HCT116 (cell line): ENCODE measurements at regions not wholly inside any gene's neighbourhood (a gene's known extent, or its start where the extent isn't known, plus 50 kb on each side); places are given as distances from the start of the nearest gene placed in this dataset.

ENCODE experiments used
- ATAC-seq: fragments of 200-7000 bp; cut with Tn5 transposase; 2 replicates; pipeline ENCODE4 v1.9.1; 2020; ENCODE audit warnings: mild to moderate bottlenecking, moderate library complexity
- BruUV-seq: library from RNA; stranded (reverse); fragments of 400-500 nt; replicated peaks from 2 replicates; lab custom pipeline; 2021; lab: Mats Ljungman, UMichigan
- CTCF ChIA-PET: fragments of 300-600 bp; sonication (Branson Sonifier 250); formaldehyde crosslinking; loops from one replicate; lab custom pipeline; 2021; ENCODE audit warnings: antibody characterized with exemption; lab: Charles Lee
- POLR2A ChIA-PET: fragments of 300-600, 350-600 bp; sonication (Branson Sonifier 250); formaldehyde crosslinking; loops from one replicate; lab custom pipeline; 2021; ENCODE audit warnings: antibody characterized with exemption; lab: Charles Lee
- RAD21 ChIA-PET, 2 experiments: fragments of 300-600 bp; sonication (Branson Sonifier 250); formaldehyde crosslinking; loops; one replicate each; lab custom pipeline; 2023; ENCODE audit warnings: low total read pairs in 2 of 2; ENCODE audit not compliant: uncharacterized antibody in 2 of 2, unreplicated experiment in 2 of 2, low non-redundant PET in 1 of 2; lab: Charles Lee
- DNase-seq: peaks from one replicate; pipeline ENCODE4 v3.0.0-alpha.2; 2010; ENCODE audit warnings: low read depth, low spot score
- H2AFZ ChIP-seq: fragments of 200-600 bp; shearing (Covaris generic), sonication (generic); 2 replicates; pipeline ENCODE4 v1.6.1; 2017; ENCODE audit warnings: low read depth, mixed run types, mixed read lengths, antibody characterized with exemption, low read length; ENCODE audit not compliant: poor library complexity, severe bottlenecking
- H3K27ac ChIP-seq: 2 replicates; pipeline ENCODE4 v1.5.1; 2012; ENCODE audit warnings: low read depth, low read length
- H3K27me3 ChIP-seq: fragments of 200-600 bp; sonication (generic); 2 replicates; pipeline ENCODE4 v1.6.1; 2016; ENCODE audit warnings: mixed run types, low read length, mixed read lengths; ENCODE audit not compliant: insufficient read depth
- H3K36me3 ChIP-seq, 2 experiments: fragments of 200-500 bp in 1 of 2; fragments of 200-600 bp in 1 of 2; sonication (Bioruptor generic) in 1 of 2; sonication (generic) in 1 of 2; 2 replicates each; pipeline versions ENCODE4 v1.5.1 to v1.6.1; 2014 to 2016; ENCODE audit warnings: low read length in 2 of 2, inconsistent platforms in 1 of 2, mixed read lengths in 1 of 2, mixed run types in 1 of 2; ENCODE audit not compliant: insufficient read depth in 2 of 2, control insufficient read depth in 1 of 2
- H3K4me1 ChIP-seq, 2 experiments: fragments of 200-600 bp in 1 of 2; sonication (generic) in 1 of 2; 2 replicates each; pipeline versions ENCODE4 v1.5.1 to v1.6.1; 2012 to 2017; ENCODE audit warnings: low read length in 2 of 2, inconsistent platforms in 1 of 2, mild to moderate bottlenecking in 1 of 2, mixed read lengths in 1 of 2, mixed run types in 1 of 2, moderate library complexity in 1 of 2; ENCODE audit not compliant: insufficient read depth in 2 of 2, control insufficient read depth in 1 of 2
- H3K4me2 ChIP-seq: fragments of 200-600 bp; sonication (generic); 2 replicates; pipeline ENCODE4 v1.6.1; 2017; ENCODE audit warnings: mixed run types, low read length, mixed read lengths
- H3K4me3 ChIP-seq, 2 experiments: fragments of 200-600 bp in 1 of 2; sonication (generic) in 1 of 2; replicated peaks in 1 of 2; 2 replicates each; pipeline ENCODE4 v1.5.1; 2011 to 2016; ENCODE audit warnings: low read length in 2 of 2, control low read depth in 1 of 2, low read depth in 1 of 2, mild to moderate bottlenecking in 1 of 2, mixed read lengths in 1 of 2, mixed run types in 1 of 2
- H3K79me2 ChIP-seq: fragments of 200-600 bp; sonication (generic); 2 replicates; pipeline ENCODE4 v1.6.1; 2017; ENCODE audit warnings: mild to moderate bottlenecking, mixed run types, low read length, moderate library complexity, mixed read lengths; ENCODE audit not compliant: insufficient read depth
- H3K9ac ChIP-seq: fragments of 200-600 bp; sonication (generic); 2 replicates; pipeline ENCODE4 v1.6.1; 2016; ENCODE audit warnings: low read length, mixed read lengths
- H3K9me2 ChIP-seq: fragments of 200-600 bp; sonication (generic), shearing (Covaris generic); 2 replicates; pipeline ENCODE4 v1.6.1; 2017; ENCODE audit warnings: mixed run types, mild to moderate bottlenecking, moderate library complexity; ENCODE audit not compliant: insufficient read depth
- H3K9me3 ChIP-seq, 2 experiments: fragments of 200-500 bp in 1 of 2; fragments of 200-600 bp in 1 of 2; sonication (Bioruptor generic) in 1 of 2; sonication (generic) in 1 of 2; 2 replicates each; pipeline ENCODE4 v1.6.1; 2014 to 2017; ENCODE audit warnings: low read length in 2 of 2, mixed read lengths in 2 of 2, inconsistent platforms in 1 of 2, low read depth in 1 of 2, mild to moderate bottlenecking in 1 of 2, mixed run types in 1 of 2, moderate library complexity in 1 of 2; ENCODE audit not compliant: control insufficient read depth in 1 of 2, insufficient read depth in 1 of 2
- H4K20me1 ChIP-seq: fragments of 200-600 bp; sonication (generic), shearing (Covaris generic); 2 replicates; pipeline ENCODE4 v1.6.1; 2017; ENCODE audit warnings: mixed run types, mild to moderate bottlenecking, moderate library complexity; ENCODE audit not compliant: insufficient read depth
- CEBPB ChIP-seq: IDR thresholded peaks from 2 replicates; pipeline ENCODE4 v1.6.1; 2012; ENCODE audit warnings: low read depth
- CTCF ChIP-seq, 3 experiments: fragments of 200-600 bp in 1 of 3; sonication (generic) in 1 of 3; IDR thresholded peaks in 2 of 3; conservative IDR thresholded peaks in 1 of 3; 2 replicates each; pipeline ENCODE4 v1.5.1; 2012 to 2017; ENCODE audit warnings: low read depth in 2 of 3, low read length in 2 of 3, antibody characterized with exemption in 1 of 3, borderline replicate concordance in 1 of 3, control low read depth in 1 of 3, mild to moderate bottlenecking in 1 of 3, mixed read lengths in 1 of 3, mixed run types in 1 of 3, moderate library complexity in 1 of 3; ENCODE audit not compliant: insufficient read depth in 1 of 3
- EGR1 ChIP-seq: IDR thresholded peaks from 2 replicates; pipeline ENCODE4 v1.6.1; 2012; ENCODE audit warnings: low read depth
- EZH2 ChIP-seq: fragments of 200-600 bp; sonication (generic); IDR thresholded peaks from 2 replicates; pipeline ENCODE4 v1.6.1; 2017; ENCODE audit warnings: antibody characterized with exemption, mixed run types
- EZH2phosphoT487 ChIP-seq: fragments of 200-600 bp; IDR thresholded peaks from 2 replicates; pipeline ENCODE4 v1.6.1; 2018; ENCODE audit warnings: antibody characterized with exemption, borderline replicate concordance
- MAX ChIP-seq: IDR thresholded peaks from 2 replicates; pipeline ENCODE4 v1.6.1; 2012
- POLR2A ChIP-seq: IDR thresholded peaks from 2 replicates; pipeline ENCODE4 v1.7.0; 2011; ENCODE audit warnings: borderline replicate concordance; ENCODE audit not compliant: insufficient read depth, insufficient read length; ENCODE audit errors: extremely low read depth
- RAD21 ChIP-seq: IDR thresholded peaks from 2 replicates; pipeline ENCODE4 v1.6.1; 2012; ENCODE audit warnings: low read depth, mild to moderate bottlenecking
- TCF7L2 ChIP-seq: IDR thresholded peaks from 2 replicates; pipeline ENCODE4 v1.7.0; 2011; ENCODE audit warnings: borderline replicate concordance, inconsistent platforms; ENCODE audit not compliant: insufficient read depth, insufficient read length; ENCODE audit errors: extremely low read depth
- ZBTB33 ChIP-seq: IDR thresholded peaks from 2 replicates; pipeline ENCODE4 v1.6.1; 2011; ENCODE audit warnings: mild to moderate bottlenecking, low read length, moderate library complexity; ENCODE audit not compliant: insufficient replicate concordance; ENCODE audit errors: extremely low read depth
- ZFX ChIP-seq: fragments of 450-650 bp; IDR thresholded peaks from 2 replicates; pipeline ENCODE4 v1.6.1; 2017
- ZNF274 ChIP-seq: fragments of 200-500 bp; sonication (Bioruptor generic); IDR thresholded peaks from 2 replicates; pipeline ENCODE4 v1.6.1; 2014; ENCODE audit warnings: mild to moderate bottlenecking, low read depth, low read length, inconsistent platforms
- intact Hi-C: fragments of 100-400 bp; cut with micrococcal nuclease; formaldehyde crosslinking; loops from 2 replicates; pipeline ENCODE4 v1.10.0; 2022
- TF ChIP-seq, protein P1 (sequence below): IDR thresholded peaks from 2 replicates; pipeline ENCODE4 v1.6.1; 2012

GRCh38 chr3:80492162-80492561 lies 724.4 kb upstream of the ROBO1 start:
- TF ChIP-seq CTCF (IDR thresholded peaks at IDR 0.05 in 2 of 3, conservative IDR thresholded peaks at IDR 0.05 in 1 of 3; ENCODE audit: borderline replicate concordance in 1 of 3, insufficient read depth in 1 of 3, low read depth in 2 of 3, low read length in 2 of 3) (no peak), RAD21 (no peak)
- ATAC-seq (no peak), DNase-seq (no peak)
- CTCF ChIA-PET, result no interaction called here
- peaks cover 12 to 14% of the 10 kb centered on the region in 2 experiments; a peak in 2 of 4 replicates for H3K9me3 ChIP-seq
- H3K27ac ChIP-seq, result no peak overlapping the region
- H3K9ac ChIP-seq, result no peak overlapping the region
- no peaks in the 10 kb centered on the region for H3K79me2 ChIP-seq
- H3K27me3 ChIP-seq, result no peaks in the 10 kb centered on the region
- H3K9me2 ChIP-seq, result no peaks in the 10 kb centered on the region
- RAD21 ChIA-PET, result no interaction called here
- no peaks in the 10 kb centered on the region for H4K20me1 ChIP-seq
- no peak overlapping the region for H2AFZ ChIP-seq
- POLR2A ChIA-PET, result no interaction called here
- BruUV-seq, result no TSS peak
- no peak overlapping the region for H3K4me2 ChIP-seq
- intact Hi-C loops, result no loop called here
- H3K4me3 ChIP-seq, result no peak overlapping the region
- no peaks in the 10 kb centered on the region for H3K36me3 ChIP-seq
- no peaks in the 10 kb centered on the region for H3K4me1 ChIP-seq

DNA sequence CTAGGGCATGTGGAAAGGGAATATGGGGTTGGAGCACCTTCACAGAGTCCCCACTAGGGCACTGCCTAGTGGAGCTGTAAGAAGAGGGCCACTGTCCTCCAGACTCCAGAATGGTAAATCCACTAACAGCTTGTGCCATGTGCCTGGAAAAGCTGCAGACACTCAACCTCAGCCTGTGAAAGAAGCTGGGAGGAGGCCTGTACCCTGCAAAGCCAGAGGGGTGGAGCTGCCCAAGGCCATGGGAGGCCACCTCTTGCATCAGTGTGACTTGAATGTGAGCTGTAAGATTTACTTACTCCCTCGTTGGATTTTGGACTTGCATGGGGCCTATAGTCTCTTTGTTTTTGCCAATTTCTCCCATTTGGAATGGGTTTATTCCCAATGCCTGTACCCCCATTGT lies 705.2 kb upstream of the ROBO1 start:
- H4K20me1 ChIP-seq, result no peaks in the 10 kb centered on the region
- RAD21 ChIA-PET, result no interaction called here
- no peak overlapping the region for H2AFZ ChIP-seq
- POLR2A ChIA-PET, result no interaction called here
- no peak overlapping the region for H3K4me3 ChIP-seq
- H3K79me2 ChIP-seq, result no peaks in the 10 kb centered on the region
- CTCF ChIA-PET, result no interaction called here
- BruUV-seq, result no TSS peak
- ATAC-seq (no peak), DNase-seq (no peak)
- H3K4me1 ChIP-seq, result no peaks in the 10 kb centered on the region
- intact Hi-C loops, result no loop called here
- H3K27me3 ChIP-seq, result no peaks in the 10 kb centered on the region
- TF ChIP-seq POLR2A (no peak), TCF7L2 (no peak), CEBPB (no peak), EZH2 (no peak), EZH2phosphoT487 (no peak), ZBTB33 (no peak), EGR1 (no peak), ZFX (no peak), MAX (no peak), CTCF (IDR thresholded peaks at IDR 0.05 in 2 of 3, conservative IDR thresholded peaks at IDR 0.05 in 1 of 3; ENCODE audit: borderline replicate concordance in 1 of 3, insufficient read depth in 1 of 3, low read depth in 2 of 3, low read length in 2 of 3) (no peak), ZNF274 (no peak)
- TF ChIP-seq, protein P1, sequence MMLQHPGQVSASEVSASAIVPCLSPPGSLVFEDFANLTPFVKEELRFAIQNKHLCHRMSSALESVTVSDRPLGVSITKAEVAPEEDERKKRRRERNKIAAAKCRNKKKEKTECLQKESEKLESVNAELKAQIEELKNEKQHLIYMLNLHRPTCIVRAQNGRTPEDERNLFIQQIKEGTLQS, result no peak
- H3K27ac ChIP-seq, result no peak overlapping the region
- H3K9ac ChIP-seq, result no peak overlapping the region
- no peak overlapping the region for H3K4me2 ChIP-seq
- peaks cover 0 to 11% of the 10 kb centered on the region in 2 experiments; a peak in 3 of 4 replicates for H3K9me3 ChIP-seq
- no peaks in the 10 kb centered on the region for H3K36me3 ChIP-seq
- H3K9me2 ChIP-seq, result no peaks in the 10 kb centered on the region
